Uterus (tissue), 3 donors: ENCODE measurements at regions not wholly inside any gene's neighbourhood (a gene's known extent, or its start where the extent isn't known, plus 50 kb on each side); places are given as distances from the start of the nearest gene placed in this dataset.

Experiments
- DNase-seq, 2 donors: peaks; one replicate each; pipeline ENCODE4 v3.0.0-alpha.2; 2019 to 2020
- H3K27ac ChIP-seq, 2 donors: fragments of 200-600 bp; sonication (generic); 1 replicate in 1 of 2; 2 replicates in 1 of 2; pipeline ENCODE4 v1.5.1; 2016 to 2018
- H3K27me3 ChIP-seq, 2 donors: fragments of 200-600 bp; sonication (generic); one replicate each; pipeline ENCODE4 v1.5.1; 2018 to 2019; ENCODE audit warnings: control low read depth in 1 of 2
- H3K36me3 ChIP-seq, 2 donors: fragments of 200-600 bp; sonication (generic); one replicate each; pipeline ENCODE4 v1.5.1; 2019; ENCODE audit warnings: control low read depth in 1 of 2
- H3K4me1 ChIP-seq, 2 donors: fragments of 200-600 bp; sonication (generic); one replicate each; pipeline ENCODE4 v1.5.1; 2018 to 2019; ENCODE audit warnings: control low read depth in 1 of 2
- H3K4me3 ChIP-seq, 2 donors: fragments of 200-600 bp; sonication (generic); 1 replicate in 1 of 2; 2 replicates in 1 of 2; pipeline ENCODE4 v1.5.1; 2018 to 2019; ENCODE audit warnings: mild to moderate bottlenecking in 1 of 2
- H3K9me3 ChIP-seq, 2 donors: fragments of 200-600 bp; sonication (generic); one replicate each; pipeline ENCODE4 v1.5.1; 2019; ENCODE audit warnings: control low read depth in 1 of 2
- POLR2A ChIP-seq, 2 donors: fragments of 450-650 bp; IDR thresholded peaks; one replicate each; pipeline ENCODE4 v1.6.1; 2016; ENCODE audit warnings: antibody characterized with exemption in 2 of 2, mild to moderate bottlenecking in 1 of 2, moderate library complexity in 1 of 2
- intact Hi-C: fragments of 100-400 bp; cut with DNase I; formaldehyde crosslinking; loops from one replicate; pipeline ENCODE4 v1.15.1; 2023; ENCODE audit warnings: low total_unique reads
- TF ChIP-seq, protein P1 (sequence below), 4 experiments: fragments of 200-600 bp in 2 of 4; fragments of 450-650 bp in 2 of 4; sonication (generic) in 2 of 4; IDR thresholded peaks; one replicate each; pipeline ENCODE4 v1.5.1; 2016 to 2019; ENCODE audit warnings: antibody characterized with exemption in 4 of 4, mild to moderate bottlenecking in 2 of 4, moderate library complexity in 1 of 4
- donor health status: DM: yes; HTN: yes; CAD: no.

DNA sequence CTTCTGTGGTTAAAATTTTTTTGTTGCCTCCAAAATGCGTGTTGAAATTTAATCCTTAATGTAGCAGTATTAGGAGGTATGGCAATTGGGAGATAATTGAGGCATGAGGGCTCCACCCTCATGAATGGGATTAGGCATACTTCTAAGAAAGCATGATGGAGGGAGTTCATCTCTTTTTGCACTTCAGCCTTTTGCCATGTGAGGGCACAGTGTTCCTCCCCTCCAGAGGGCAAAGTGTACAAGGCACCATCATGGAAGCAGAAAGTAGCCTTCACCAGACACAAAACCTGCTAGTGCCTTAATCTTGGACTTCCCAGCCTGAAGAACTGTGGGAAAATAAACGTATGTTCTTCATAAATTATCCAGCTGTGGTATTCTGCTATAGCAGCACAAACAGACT, 429.5 kb downstream of the ZIC1 start:
- H3K9me3 ChIP-seq, result no peaks in the 10 kb centered on the region
- H3K36me3 ChIP-seq, result no peaks in the 10 kb centered on the region
- DNase-seq, result no peak
- no peak overlapping the region for H3K4me3 ChIP-seq
- TF ChIP-seq, protein P1, sequence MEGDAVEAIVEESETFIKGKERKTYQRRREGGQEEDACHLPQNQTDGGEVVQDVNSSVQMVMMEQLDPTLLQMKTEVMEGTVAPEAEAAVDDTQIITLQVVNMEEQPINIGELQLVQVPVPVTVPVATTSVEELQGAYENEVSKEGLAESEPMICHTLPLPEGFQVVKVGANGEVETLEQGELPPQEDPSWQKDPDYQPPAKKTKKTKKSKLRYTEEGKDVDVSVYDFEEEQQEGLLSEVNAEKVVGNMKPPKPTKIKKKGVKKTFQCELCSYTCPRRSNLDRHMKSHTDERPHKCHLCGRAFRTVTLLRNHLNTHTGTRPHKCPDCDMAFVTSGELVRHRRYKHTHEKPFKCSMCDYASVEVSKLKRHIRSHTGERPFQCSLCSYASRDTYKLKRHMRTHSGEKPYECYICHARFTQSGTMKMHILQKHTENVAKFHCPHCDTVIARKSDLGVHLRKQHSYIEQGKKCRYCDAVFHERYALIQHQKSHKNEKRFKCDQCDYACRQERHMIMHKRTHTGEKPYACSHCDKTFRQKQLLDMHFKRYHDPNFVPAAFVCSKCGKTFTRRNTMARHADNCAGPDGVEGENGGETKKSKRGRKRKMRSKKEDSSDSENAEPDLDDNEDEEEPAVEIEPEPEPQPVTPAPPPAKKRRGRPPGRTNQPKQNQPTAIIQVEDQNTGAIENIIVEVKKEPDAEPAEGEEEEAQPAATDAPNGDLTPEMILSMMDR (IDR thresholded peaks at IDR 0.05), result no peak
- TF ChIP-seq POLR2A (IDR thresholded peaks at IDR 0.05), result no peak
- H3K4me1 ChIP-seq, result no peaks in the 10 kb centered on the region
- H3K27ac ChIP-seq, result no peak overlapping the region
- no peaks in the 10 kb centered on the region for H3K27me3 ChIP-seq
- intact Hi-C loops, result no loop called here

DNA sequence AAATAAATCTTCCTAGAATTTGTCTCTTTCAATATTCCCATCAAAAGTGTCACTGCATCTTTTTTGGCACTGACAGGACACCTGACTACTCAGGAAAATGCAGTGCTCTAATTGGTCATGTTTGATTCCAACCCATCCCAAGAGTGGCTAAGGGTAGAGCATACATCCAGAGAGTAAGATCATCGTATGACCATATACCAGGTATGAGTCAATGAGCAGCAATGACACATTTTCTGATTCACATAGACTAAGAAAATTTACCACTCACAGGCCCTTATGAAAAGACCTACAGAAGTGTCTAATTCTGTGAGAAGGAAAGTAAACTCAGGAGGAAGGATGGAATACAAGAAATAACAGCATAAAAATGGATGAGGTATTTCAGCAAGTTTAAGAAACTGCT, 434.2 kb downstream of the ZIC1 start:
- Histone ChIP-seq H3K4me3 (no peak overlapping the region), H3K36me3 (no peaks in the 10 kb centered on the region), H3K9me3 (no peaks in the 10 kb centered on the region), H3K27ac (no peak overlapping the region), H3K4me1 (no peaks in the 10 kb centered on the region), H3K27me3 (no peaks in the 10 kb centered on the region)
- intact Hi-C loops, result no loop called here
- TF ChIP-seq POLR2A (IDR thresholded peaks at IDR 0.05), result no peak
- TF ChIP-seq, protein P1 (IDR thresholded peaks at IDR 0.05), result no peak
- DNase-seq, result no peak

DNA sequence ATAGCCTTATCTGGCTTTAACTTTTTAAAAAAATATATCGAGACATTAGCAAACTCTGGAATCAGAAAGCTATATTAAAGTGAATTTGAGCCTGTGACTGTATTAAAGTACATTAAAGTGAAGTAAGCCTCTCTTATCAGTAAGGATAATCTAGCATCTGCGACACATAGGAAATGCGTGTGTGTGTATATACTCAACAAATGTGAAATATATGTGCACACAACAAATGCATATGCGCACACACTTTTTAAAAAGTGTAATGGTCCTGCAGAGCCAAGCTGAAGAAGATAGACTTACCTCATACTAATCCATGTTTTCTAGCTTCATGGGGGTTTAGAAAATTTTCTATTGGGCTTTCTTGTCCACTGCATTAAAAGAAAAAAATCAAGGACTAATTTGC, 437.1 kb downstream of the ZIC1 start:
- Histone ChIP-seq H3K36me3 (no peaks in the 10 kb centered on the region), H3K27ac (no peak overlapping the region), H3K9me3 (no peaks in the 10 kb centered on the region), H3K4me3 (no peak overlapping the region), H3K4me1 (no peaks in the 10 kb centered on the region), H3K27me3 (no peaks in the 10 kb centered on the region)
- intact Hi-C loops, result no loop called here
- no peak for DNase-seq
- TF ChIP-seq, protein P1 (IDR thresholded peaks at IDR 0.05), result no peak
- no peak for TF ChIP-seq POLR2A (IDR thresholded peaks at IDR 0.05)

DNA sequence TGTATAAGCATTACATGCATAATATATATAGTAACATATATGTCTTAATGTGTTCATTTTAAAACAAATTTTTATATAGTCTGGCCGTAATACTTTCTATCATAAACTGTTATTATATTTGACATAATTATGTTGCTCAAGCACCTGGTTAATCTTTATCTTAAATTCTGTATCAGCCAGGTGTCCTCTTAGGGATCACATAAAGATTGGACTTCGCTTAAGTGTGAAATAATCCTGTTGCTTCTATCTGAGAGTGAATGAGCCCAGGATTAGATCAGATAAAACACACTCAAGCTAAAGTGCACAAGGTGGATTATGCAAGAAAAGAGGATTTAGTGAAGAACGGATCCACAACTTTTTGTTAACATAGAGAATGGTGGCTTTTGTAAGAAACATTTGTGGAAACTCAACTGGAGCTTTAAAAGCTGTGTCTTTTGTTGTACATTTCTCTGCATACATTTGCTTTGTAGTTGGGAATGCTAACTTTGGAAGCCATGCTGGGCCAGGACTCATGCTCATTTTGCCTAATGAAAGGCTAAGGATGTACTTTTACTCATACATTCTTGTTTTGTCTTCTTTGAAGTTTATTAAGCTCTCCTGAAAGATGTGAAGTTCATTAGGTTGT, 437.8 kb downstream of the ZIC1 start:
- no peak for DNase-seq
- Histone ChIP-seq H3K4me1 (no peaks in the 10 kb centered on the region), H3K36me3 (no peaks in the 10 kb centered on the region), H3K4me3 (no peak overlapping the region), H3K27me3 (no peaks in the 10 kb centered on the region), H3K9me3 (no peaks in the 10 kb centered on the region), H3K27ac (no peak overlapping the region)
- intact Hi-C loops, result no loop called here
- TF ChIP-seq POLR2A (IDR thresholded peaks at IDR 0.05), result no peak
- TF ChIP-seq, protein P1 (IDR thresholded peaks at IDR 0.05), result no peak

DNA sequence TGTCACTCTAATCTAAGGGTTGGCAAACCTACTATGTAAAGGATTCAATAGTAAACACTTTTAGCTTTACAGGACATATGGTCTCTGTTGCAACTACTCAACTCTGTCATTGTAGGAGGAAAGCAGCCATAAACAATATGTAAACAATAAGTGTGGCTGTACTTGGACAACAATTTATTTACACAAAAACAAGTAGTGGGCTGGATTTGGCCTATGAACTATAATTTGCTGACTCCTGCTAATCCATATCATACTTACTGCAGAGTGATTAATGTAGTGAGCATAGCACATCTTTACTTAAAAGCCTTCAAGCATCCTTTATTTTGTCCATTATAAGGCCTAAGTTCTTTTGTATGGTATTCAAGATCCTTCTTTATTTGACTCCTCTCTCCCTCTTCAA, 441.9 kb downstream of the ZIC1 start:
- Histone ChIP-seq H3K27me3 (no peaks in the 10 kb centered on the region), H3K4me1 (no peaks in the 10 kb centered on the region), H3K4me3 (no peak overlapping the region), H3K9me3 (no peaks in the 10 kb centered on the region), H3K27ac (no peak overlapping the region), H3K36me3 (no peaks in the 10 kb centered on the region)
- DNase-seq, result no peak
- intact Hi-C loops, result no loop called here
- TF ChIP-seq, protein P1 (IDR thresholded peaks at IDR 0.05), result no peak
- TF ChIP-seq POLR2A (IDR thresholded peaks at IDR 0.05), result no peak
